ENCODE measurements at regions not wholly inside any gene's neighbourhood (a gene's known extent, or its start where the extent isn't known, plus 50 kb on each side); places are given as distances from the start of the nearest gene placed in this dataset.

- no peaks in the 10 kb centered on the region for H3K79me2 ChIP-seq (ENCODE audit: insufficient read depth, low read length)
- no peak overlapping the region for H3K27ac ChIP-seq (ENCODE audit: low read length)
- ATAC-seq (ENCODE audit: insufficient read depth, low read depth) = no peak
- no peaks in the 10 kb centered on the region for H3K27me3 ChIP-seq (ENCODE audit: insufficient read depth, low read length, poor library complexity)
- no peaks in the 10 kb centered on the region for H3K9me3 ChIP-seq (ENCODE audit: insufficient read depth, low read length, severe bottlenecking)
- H4K20me1 ChIP-seq (ENCODE audit: insufficient read depth, low read length) = no peaks in the 10 kb centered on the region
- no peak overlapping the region for H3K4me3 ChIP-seq (ENCODE audit: low read depth in 1 of 2, low read length in 2 of 2)
- TF ChIP-seq, protein P1, sequence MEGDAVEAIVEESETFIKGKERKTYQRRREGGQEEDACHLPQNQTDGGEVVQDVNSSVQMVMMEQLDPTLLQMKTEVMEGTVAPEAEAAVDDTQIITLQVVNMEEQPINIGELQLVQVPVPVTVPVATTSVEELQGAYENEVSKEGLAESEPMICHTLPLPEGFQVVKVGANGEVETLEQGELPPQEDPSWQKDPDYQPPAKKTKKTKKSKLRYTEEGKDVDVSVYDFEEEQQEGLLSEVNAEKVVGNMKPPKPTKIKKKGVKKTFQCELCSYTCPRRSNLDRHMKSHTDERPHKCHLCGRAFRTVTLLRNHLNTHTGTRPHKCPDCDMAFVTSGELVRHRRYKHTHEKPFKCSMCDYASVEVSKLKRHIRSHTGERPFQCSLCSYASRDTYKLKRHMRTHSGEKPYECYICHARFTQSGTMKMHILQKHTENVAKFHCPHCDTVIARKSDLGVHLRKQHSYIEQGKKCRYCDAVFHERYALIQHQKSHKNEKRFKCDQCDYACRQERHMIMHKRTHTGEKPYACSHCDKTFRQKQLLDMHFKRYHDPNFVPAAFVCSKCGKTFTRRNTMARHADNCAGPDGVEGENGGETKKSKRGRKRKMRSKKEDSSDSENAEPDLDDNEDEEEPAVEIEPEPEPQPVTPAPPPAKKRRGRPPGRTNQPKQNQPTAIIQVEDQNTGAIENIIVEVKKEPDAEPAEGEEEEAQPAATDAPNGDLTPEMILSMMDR (IDR thresholded peaks at IDR 0.05; ENCODE audit: borderline replicate concordance, extremely low read depth, low read length, poor library complexity, severe bottlenecking) = no peak
- no peak for TF ChIP-seq EZH2 (IDR thresholded peaks at IDR 0.05; ENCODE audit: borderline replicate concordance, low read depth, low read length, severe bottlenecking)
- DNase-seq = no peak
- H2AFZ ChIP-seq (ENCODE audit: low read depth, low read length) = no peak overlapping the region
- H3K9ac ChIP-seq (ENCODE audit: low read depth, low read length) = no peak overlapping the region
- H3K4me2 ChIP-seq (ENCODE audit: insufficient read depth, low read length) = no peak overlapping the region
- H3K4me1 ChIP-seq (ENCODE audit: insufficient read depth, low read length) = no peaks in the 10 kb centered on the region
- H3K36me3 ChIP-seq (ENCODE audit: insufficient read depth, low read length) = no peaks in the 10 kb centered on the region
Measured at GRCh38 chr2:81942136-81942680, 1637.7 kb upstream of the LRRTM1 start.

- Histone ChIP-seq H3K9me3 (ENCODE audit: insufficient read depth, low read length, severe bottlenecking) (no peaks in the 10 kb centered on the region), H3K4me3 (ENCODE audit: low read depth in 1 of 2, low read length in 2 of 2) (no peak overlapping the region), H3K9ac (ENCODE audit: low read depth, low read length) (no peak overlapping the region), H3K27me3 (ENCODE audit: insufficient read depth, low read length, poor library complexity) (no peaks in the 10 kb centered on the region), H3K4me2 (ENCODE audit: insufficient read depth, low read length) (no peak overlapping the region), H4K20me1 (ENCODE audit: insufficient read depth, low read length) (no peaks in the 10 kb centered on the region), H3K27ac (ENCODE audit: low read length) (no peak overlapping the region), H3K79me2 (ENCODE audit: insufficient read depth, low read length) (no peaks in the 10 kb centered on the region), H3K4me1 (ENCODE audit: insufficient read depth, low read length) (no peaks in the 10 kb centered on the region), H2AFZ (ENCODE audit: low read depth, low read length) (no peak overlapping the region), H3K36me3 (ENCODE audit: insufficient read depth, low read length) (no peaks in the 10 kb centered on the region)
- DNase-seq = no peak
- ATAC-seq (ENCODE audit: insufficient read depth, low read depth) = no peak
- TF ChIP-seq, protein P1 (IDR thresholded peaks at IDR 0.05; ENCODE audit: borderline replicate concordance, extremely low read depth, low read length, poor library complexity, severe bottlenecking) = no peak
- TF ChIP-seq EZH2 (IDR thresholded peaks at IDR 0.05; ENCODE audit: borderline replicate concordance, low read depth, low read length, severe bottlenecking) = no peak
Measured at GRCh38 chr2:81940266-81940955, 1635.9 kb upstream of the LRRTM1 start.

GRCh38 chr2:81937944-81938343 is 1633.4 kb upstream of the LRRTM1 start:
- DNase-seq = no peak
- Histone ChIP-seq H3K27ac (ENCODE audit: low read length) (no peak overlapping the region), H3K27me3 (ENCODE audit: insufficient read depth, low read length, poor library complexity) (no peaks in the 10 kb centered on the region), H4K20me1 (ENCODE audit: insufficient read depth, low read length) (no peaks in the 10 kb centered on the region), H3K4me2 (ENCODE audit: insufficient read depth, low read length) (no peak overlapping the region), H3K9me3 (ENCODE audit: insufficient read depth, low read length, severe bottlenecking) (no peaks in the 10 kb centered on the region), H3K4me1 (ENCODE audit: insufficient read depth, low read length) (no peaks in the 10 kb centered on the region), H2AFZ (ENCODE audit: low read depth, low read length) (no peak overlapping the region), H3K4me3 (ENCODE audit: low read depth in 1 of 2, low read length in 2 of 2) (no peak overlapping the region), H3K9ac (ENCODE audit: low read depth, low read length) (no peak overlapping the region), H3K79me2 (ENCODE audit: insufficient read depth, low read length) (no peaks in the 10 kb centered on the region), H3K36me3 (ENCODE audit: insufficient read depth, low read length) (no peaks in the 10 kb centered on the region)
- no peak for TF ChIP-seq EZH2 (IDR thresholded peaks at IDR 0.05; ENCODE audit: borderline replicate concordance, low read depth, low read length, severe bottlenecking)
- TF ChIP-seq, protein P1 (IDR thresholded peaks at IDR 0.05; ENCODE audit: borderline replicate concordance, extremely low read depth, low read length, poor library complexity, severe bottlenecking) = no peak
- no peak for ATAC-seq (ENCODE audit: insufficient read depth, low read depth)
